Uterus (tissue), 2 donors: ENCODE measurements at regions not wholly inside any gene's neighbourhood (a gene's known extent, or its start where the extent isn't known, plus 50 kb on each side); places are given as distances from the start of the nearest gene placed in this dataset.

ENCODE experiments used
- POLR2A ChIP-seq, 2 donors: fragments of 450-650 bp; IDR thresholded peaks; one replicate each; pipeline ENCODE4 v1.6.1; 2016; ENCODE audit warnings: antibody characterized with exemption in 2 of 2, mild to moderate bottlenecking in 1 of 2, moderate library complexity in 1 of 2
- TF ChIP-seq, protein P1 (sequence below), 4 experiments: fragments of 200-600 bp in 2 of 4; fragments of 450-650 bp in 2 of 4; sonication (generic) in 2 of 4; IDR thresholded peaks; one replicate each; pipeline ENCODE4 v1.5.1; 2016 to 2019; ENCODE audit warnings: antibody characterized with exemption in 4 of 4, mild to moderate bottlenecking in 2 of 4, moderate library complexity in 1 of 4

DNA sequence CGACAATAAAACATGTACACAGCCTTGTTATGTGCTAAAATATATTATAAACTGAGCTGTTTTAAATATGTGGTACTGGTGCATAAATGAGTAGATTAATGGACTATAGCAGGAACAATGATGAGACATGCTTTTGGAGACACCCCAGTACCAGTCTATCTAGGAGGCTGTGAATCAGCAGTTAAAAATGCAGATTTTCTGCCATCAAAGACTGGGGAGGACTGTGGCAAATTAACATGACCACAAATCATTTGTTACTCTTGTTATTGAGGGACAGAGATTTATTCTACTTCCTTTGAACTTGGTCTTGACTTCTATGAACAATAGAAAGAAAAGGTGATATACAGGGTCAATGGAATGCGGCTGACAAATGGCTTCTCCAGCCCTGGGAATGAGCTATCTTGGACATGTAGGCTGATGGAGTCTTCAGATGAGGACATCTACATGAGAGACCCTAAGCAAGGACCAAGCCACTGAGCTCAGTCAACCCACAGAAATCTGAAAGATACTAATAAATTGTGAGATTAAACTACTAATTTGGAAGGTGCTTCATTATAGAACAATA, 551.7 kb upstream of the GJE1 start:
- TF ChIP-seq, protein P1, sequence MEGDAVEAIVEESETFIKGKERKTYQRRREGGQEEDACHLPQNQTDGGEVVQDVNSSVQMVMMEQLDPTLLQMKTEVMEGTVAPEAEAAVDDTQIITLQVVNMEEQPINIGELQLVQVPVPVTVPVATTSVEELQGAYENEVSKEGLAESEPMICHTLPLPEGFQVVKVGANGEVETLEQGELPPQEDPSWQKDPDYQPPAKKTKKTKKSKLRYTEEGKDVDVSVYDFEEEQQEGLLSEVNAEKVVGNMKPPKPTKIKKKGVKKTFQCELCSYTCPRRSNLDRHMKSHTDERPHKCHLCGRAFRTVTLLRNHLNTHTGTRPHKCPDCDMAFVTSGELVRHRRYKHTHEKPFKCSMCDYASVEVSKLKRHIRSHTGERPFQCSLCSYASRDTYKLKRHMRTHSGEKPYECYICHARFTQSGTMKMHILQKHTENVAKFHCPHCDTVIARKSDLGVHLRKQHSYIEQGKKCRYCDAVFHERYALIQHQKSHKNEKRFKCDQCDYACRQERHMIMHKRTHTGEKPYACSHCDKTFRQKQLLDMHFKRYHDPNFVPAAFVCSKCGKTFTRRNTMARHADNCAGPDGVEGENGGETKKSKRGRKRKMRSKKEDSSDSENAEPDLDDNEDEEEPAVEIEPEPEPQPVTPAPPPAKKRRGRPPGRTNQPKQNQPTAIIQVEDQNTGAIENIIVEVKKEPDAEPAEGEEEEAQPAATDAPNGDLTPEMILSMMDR (IDR thresholded peaks at IDR 0.05), result no peak
- no peak for TF ChIP-seq POLR2A (IDR thresholded peaks at IDR 0.05)
